GM23248 (cell line): ENCODE measurements at regions not wholly inside any gene's neighbourhood (a gene's known extent, or its start where the extent isn't known, plus 50 kb on each side); places are given as distances from the start of the nearest gene placed in this dataset.

Experiments used
- EZH2 ChIP-seq: fragments of 200-600 bp; sonication (generic); IDR thresholded peaks from 2 replicates; pipeline ENCODE4 v1.6.1; 2018; ENCODE audit warnings: antibody characterized with exemption, mild to moderate bottlenecking; ENCODE audit not compliant: insufficient read depth, poor library complexity, severe bottlenecking
- EZH2phosphoT487 ChIP-seq: fragments of 200-600 bp; sonication (generic); IDR thresholded peaks from 2 replicates; pipeline ENCODE4 v1.6.1; 2018; ENCODE audit warnings: antibody characterized with exemption, moderate library complexity, mild to moderate bottlenecking, low read depth; ENCODE audit not compliant: insufficient read depth

DNA sequence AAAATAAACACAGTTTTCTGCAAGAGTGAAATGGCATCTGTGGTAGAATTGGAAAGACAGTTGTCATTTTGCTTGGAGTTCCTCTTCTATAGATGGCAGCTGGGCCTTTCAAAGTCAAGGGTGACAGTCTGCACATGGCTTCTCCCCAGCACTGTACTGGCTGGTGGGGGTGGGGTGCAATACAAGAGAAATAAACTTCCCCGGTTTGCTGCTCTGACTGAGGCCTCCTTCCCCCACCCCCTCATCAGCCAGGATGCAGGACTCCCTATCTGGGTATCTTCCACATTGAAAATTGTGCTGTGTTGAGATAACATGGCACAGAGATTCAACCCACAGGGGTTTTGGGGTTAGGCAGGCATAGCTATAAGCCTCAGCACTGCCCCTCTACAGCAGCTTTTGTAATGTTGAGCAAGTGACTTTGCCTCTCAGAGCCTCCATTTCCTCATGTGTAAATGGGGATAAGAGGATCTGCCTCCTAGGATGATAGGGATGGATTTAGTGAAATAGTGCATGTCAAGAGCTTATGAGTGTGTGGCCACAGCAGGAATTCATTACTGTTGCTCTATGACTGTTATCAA is 85.8 kb upstream of the WDR11 start:
- no peak for TF ChIP-seq EZH2phosphoT487
- TF ChIP-seq EZH2, result no peak
